ENCODE measurements at regions not wholly inside any gene's neighbourhood (a gene's known extent, or its start where the extent isn't known, plus 50 kb on each side); places are given as distances from the start of the nearest gene placed in this dataset.

DNA sequence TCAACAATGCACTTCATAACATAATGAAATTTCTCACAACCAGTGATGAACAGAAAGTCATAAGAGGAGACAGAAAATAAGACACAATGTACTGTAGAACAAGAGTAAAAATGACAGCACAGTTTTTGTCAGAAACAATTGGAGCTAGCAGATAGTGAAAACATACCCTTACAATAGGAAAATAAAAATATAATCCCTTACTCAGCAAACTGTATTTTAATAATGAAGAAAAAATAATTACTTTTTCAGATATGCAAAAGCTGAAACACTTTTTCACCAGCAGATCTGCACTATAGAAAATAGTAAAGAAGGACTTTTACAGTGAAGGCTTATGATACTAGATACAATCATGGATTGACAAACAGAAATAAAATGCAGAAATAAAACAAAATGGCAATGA, 126.3 kb downstream of the TRAM1L1 start:
- TF ChIP-seq, protein P1, sequence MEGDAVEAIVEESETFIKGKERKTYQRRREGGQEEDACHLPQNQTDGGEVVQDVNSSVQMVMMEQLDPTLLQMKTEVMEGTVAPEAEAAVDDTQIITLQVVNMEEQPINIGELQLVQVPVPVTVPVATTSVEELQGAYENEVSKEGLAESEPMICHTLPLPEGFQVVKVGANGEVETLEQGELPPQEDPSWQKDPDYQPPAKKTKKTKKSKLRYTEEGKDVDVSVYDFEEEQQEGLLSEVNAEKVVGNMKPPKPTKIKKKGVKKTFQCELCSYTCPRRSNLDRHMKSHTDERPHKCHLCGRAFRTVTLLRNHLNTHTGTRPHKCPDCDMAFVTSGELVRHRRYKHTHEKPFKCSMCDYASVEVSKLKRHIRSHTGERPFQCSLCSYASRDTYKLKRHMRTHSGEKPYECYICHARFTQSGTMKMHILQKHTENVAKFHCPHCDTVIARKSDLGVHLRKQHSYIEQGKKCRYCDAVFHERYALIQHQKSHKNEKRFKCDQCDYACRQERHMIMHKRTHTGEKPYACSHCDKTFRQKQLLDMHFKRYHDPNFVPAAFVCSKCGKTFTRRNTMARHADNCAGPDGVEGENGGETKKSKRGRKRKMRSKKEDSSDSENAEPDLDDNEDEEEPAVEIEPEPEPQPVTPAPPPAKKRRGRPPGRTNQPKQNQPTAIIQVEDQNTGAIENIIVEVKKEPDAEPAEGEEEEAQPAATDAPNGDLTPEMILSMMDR (conservative IDR thresholded peaks at IDR 0.05; ENCODE audit: low read depth in 2 of 2): no peak
- no peak for TF ChIP-seq EZH2 (IDR thresholded peaks at IDR 0.05; ENCODE audit: low read depth, unreplicated experiment)
- TF ChIP-seq, protein P2, sequence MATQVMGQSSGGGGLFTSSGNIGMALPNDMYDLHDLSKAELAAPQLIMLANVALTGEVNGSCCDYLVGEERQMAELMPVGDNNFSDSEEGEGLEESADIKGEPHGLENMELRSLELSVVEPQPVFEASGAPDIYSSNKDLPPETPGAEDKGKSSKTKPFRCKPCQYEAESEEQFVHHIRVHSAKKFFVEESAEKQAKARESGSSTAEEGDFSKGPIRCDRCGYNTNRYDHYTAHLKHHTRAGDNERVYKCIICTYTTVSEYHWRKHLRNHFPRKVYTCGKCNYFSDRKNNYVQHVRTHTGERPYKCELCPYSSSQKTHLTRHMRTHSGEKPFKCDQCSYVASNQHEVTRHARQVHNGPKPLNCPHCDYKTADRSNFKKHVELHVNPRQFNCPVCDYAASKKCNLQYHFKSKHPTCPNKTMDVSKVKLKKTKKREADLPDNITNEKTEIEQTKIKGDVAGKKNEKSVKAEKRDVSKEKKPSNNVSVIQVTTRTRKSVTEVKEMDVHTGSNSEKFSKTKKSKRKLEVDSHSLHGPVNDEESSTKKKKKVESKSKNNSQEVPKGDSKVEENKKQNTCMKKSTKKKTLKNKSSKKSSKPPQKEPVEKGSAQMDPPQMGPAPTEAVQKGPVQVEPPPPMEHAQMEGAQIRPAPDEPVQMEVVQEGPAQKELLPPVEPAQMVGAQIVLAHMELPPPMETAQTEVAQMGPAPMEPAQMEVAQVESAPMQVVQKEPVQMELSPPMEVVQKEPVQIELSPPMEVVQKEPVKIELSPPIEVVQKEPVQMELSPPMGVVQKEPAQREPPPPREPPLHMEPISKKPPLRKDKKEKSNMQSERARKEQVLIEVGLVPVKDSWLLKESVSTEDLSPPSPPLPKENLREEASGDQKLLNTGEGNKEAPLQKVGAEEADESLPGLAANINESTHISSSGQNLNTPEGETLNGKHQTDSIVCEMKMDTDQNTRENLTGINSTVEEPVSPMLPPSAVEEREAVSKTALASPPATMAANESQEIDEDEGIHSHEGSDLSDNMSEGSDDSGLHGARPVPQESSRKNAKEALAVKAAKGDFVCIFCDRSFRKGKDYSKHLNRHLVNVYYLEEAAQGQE (IDR thresholded peaks at IDR 0.05; ENCODE audit: unreplicated experiment): no peak
- no peak for TF ChIP-seq POLR2AphosphoS5 (IDR thresholded peaks at IDR 0.05; ENCODE audit: low read depth)
- no peak for TF ChIP-seq EZH2phosphoT487 (IDR thresholded peaks at IDR 0.05; ENCODE audit: unreplicated experiment)
- TF ChIP-seq, protein P3, sequence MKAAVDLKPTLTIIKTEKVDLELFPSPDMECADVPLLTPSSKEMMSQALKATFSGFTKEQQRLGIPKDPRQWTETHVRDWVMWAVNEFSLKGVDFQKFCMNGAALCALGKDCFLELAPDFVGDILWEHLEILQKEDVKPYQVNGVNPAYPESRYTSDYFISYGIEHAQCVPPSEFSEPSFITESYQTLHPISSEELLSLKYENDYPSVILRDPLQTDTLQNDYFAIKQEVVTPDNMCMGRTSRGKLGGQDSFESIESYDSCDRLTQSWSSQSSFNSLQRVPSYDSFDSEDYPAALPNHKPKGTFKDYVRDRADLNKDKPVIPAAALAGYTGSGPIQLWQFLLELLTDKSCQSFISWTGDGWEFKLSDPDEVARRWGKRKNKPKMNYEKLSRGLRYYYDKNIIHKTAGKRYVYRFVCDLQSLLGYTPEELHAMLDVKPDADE (IDR thresholded peaks at IDR 0.05): no peak
- no peak for TF ChIP-seq JUNB (IDR thresholded peaks at IDR 0.05; ENCODE audit: unreplicated experiment)
- no peak for TF ChIP-seq ZNF114 (CRISPR knock-in tag; IDR thresholded peaks at IDR 0.05)
- no peak for TF ChIP-seq NANOG (IDR thresholded peaks at IDR 0.05; ENCODE audit: borderline replicate concordance)

All from GM23338 (cell line).